H1 (cell line): ENCODE measurements at regions not wholly inside any gene's neighbourhood (a gene's known extent, or its start where the extent isn't known, plus 50 kb on each side); places are given as distances from the start of the nearest gene placed in this dataset.

Experiments used
- CTCF ChIP-seq, 3 experiments: IDR thresholded peaks; 1 replicate in 2 of 3; 2 replicates in 1 of 3; pipeline versions ENCODE4 v1.5.1 to v1.6.1; 2011; ENCODE audit warnings: low read length in 3 of 3, mild to moderate bottlenecking in 3 of 3, inconsistent platforms in 2 of 3, low read depth in 1 of 3, moderate library complexity in 1 of 3; ENCODE audit not compliant: insufficient read depth in 1 of 3; ENCODE audit errors: control extremely low read depth in 1 of 3
- POLR2A ChIP-seq, 2 experiments: IDR thresholded peaks; 1 replicate in 1 of 2; 2 replicates in 1 of 2; pipeline ENCODE4 v1.6.1; 2011; ENCODE audit warnings: low read depth in 2 of 2, low read length in 2 of 2, mild to moderate bottlenecking in 2 of 2; ENCODE audit errors: control extremely low read depth in 1 of 2
- POLR2AphosphoS5 ChIP-seq: IDR thresholded peaks from 2 replicates; pipeline ENCODE4 v1.6.1; 2011; ENCODE audit warnings: low read depth, low read length
- TEAD4 ChIP-seq: IDR thresholded peaks from 2 replicates; pipeline ENCODE4 v1.6.1; 2012; ENCODE audit warnings: low read depth, low read length, inconsistent platforms, mixed read lengths

DNA sequence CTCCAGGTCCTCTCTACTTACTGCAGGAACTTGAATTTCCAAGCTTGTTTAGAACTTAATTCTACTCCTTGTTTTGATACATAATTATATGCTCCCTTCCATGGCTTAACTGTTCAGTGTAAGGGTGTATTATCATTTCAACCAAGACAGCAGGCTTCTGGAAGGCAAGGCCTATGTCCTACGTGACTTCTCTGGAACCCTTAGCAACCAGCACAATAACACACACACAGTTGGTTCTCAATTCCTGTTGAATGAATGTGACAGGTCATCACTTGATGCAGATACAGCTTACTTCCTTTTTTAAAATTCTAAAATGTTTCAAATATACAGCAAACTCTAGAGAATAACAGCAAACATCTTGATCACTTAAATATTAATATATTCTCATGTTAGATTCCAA, 77.7 kb upstream of the COCH start:
- TF ChIP-seq TEAD4 (no peak), CTCF (IDR thresholded peaks at IDR 0.05; ENCODE audit: control extremely low read depth in 1 of 3, insufficient read depth in 1 of 3, low read depth in 1 of 3, low read length in 3 of 3) (no peak), POLR2AphosphoS5 (no peak), POLR2A (IDR thresholded peaks at IDR 0.05; ENCODE audit: control extremely low read depth in 1 of 2, low read depth in 2 of 2, low read length in 2 of 2) (no peak)
